B cell (primary cell): ENCODE measurements at regions not wholly inside any gene's neighbourhood (a gene's known extent, or its start where the extent isn't known, plus 50 kb on each side); places are given as distances from the start of the nearest gene placed in this dataset.

Experiments
- ATAC-seq: fragments of 200-7000 bp; cut with Tn5 transposase; one replicate; pipeline ENCODE4 v1.10.0; 2021; ENCODE audit warnings: low read depth, mild to moderate bottlenecking, moderate number of reproducible peaks, moderate library complexity
- CTCF ChIA-PET: fragments of 350-600 bp; sonication (Branson Sonifier 250); formaldehyde crosslinking; loops from one replicate; lab custom pipeline; 2021; ENCODE audit warnings: antibody characterized with exemption, inconsistent platforms; lab: Charles Lee
- POLR2A ChIA-PET: fragments of 350-600 bp; sonication (Branson Sonifier 250); formaldehyde crosslinking; loops from one replicate; lab custom pipeline; 2021; ENCODE audit warnings: antibody characterized with exemption; lab: Charles Lee
- DNase-seq: peaks from one replicate; pipeline ENCODE4 v3.0.0; 2013
- H2AFZ ChIP-seq: 2 replicates; pipeline ENCODE4 v1.6.1; 2012; ENCODE audit warnings: mild to moderate bottlenecking, low read depth, low read length; ENCODE audit not compliant: insufficient read depth, poor library complexity, severe bottlenecking
- H3K27ac ChIP-seq, 2 donors: 1 replicate in 1 of 2; 2 replicates in 1 of 2; pipeline ENCODE4 v1.5.1; 2012 to 2013; ENCODE audit warnings: low read length in 2 of 2, mild to moderate bottlenecking in 2 of 2, moderate library complexity in 1 of 2
- H3K27me3 ChIP-seq, 4 experiments: fragments of 200-600 bp in 1 of 4; sonication (generic) in 1 of 4; replicated peaks in 1 of 4; 1 replicate in 2 of 4; 2 replicates in 2 of 4; pipeline versions ENCODE4 v1.6.1 to v1.7.0; 2013 to 2016; ENCODE audit warnings: low read length in 3 of 4, mild to moderate bottlenecking in 2 of 4, mixed read lengths in 1 of 4, moderate library complexity in 1 of 4; ENCODE audit not compliant: insufficient read depth in 4 of 4, control insufficient read depth in 3 of 4; ENCODE audit errors: control extremely low read depth in 1 of 4
- H3K36me3 ChIP-seq, 2 experiments: replicated peaks in 1 of 2; 1 replicate in 1 of 2; 2 replicates in 1 of 2; pipeline versions ENCODE4 v1.6.1 to v1.7.1; 2013; ENCODE audit warnings: low read length in 1 of 2; ENCODE audit not compliant: insufficient read depth in 2 of 2, control insufficient read depth in 1 of 2; ENCODE audit errors: control extremely low read depth in 1 of 2, extremely low read depth in 1 of 2
- H3K4me1 ChIP-seq, 2 donors: fragments of 200-600 bp in 1 of 2; sonication (generic) in 1 of 2; 1 replicate in 1 of 2; 2 replicates in 1 of 2; pipeline versions ENCODE4 v1.5.1 to v1.6.1; 2013 to 2017; ENCODE audit warnings: low read length in 2 of 2; ENCODE audit not compliant: control insufficient read depth in 2 of 2, insufficient read depth in 2 of 2
- H3K4me2 ChIP-seq: replicated peaks from 2 replicates; pipeline ENCODE3; 2012; ENCODE audit warnings: mild to moderate bottlenecking, low read depth, low read length; ENCODE audit not compliant: poor library complexity, severe bottlenecking
- H3K4me3 ChIP-seq, 5 experiments: fragments of 200-600 bp in 1 of 5; sonication (generic) in 1 of 5; 1 replicate in 3 of 5; 2 replicates in 2 of 5; pipeline versions ENCODE4 v1.5.1 to v1.7.0; 2011 to 2016; ENCODE audit warnings: low read length in 4 of 5, mild to moderate bottlenecking in 4 of 5, low read depth in 2 of 5, control low read depth in 1 of 5, moderate library complexity in 1 of 5; ENCODE audit not compliant: insufficient read depth in 1 of 5; ENCODE audit errors: control extremely low read depth in 1 of 5, extremely low read depth in 1 of 5
- H3K79me2 ChIP-seq: fragments of 200-600 bp; sonication (generic); one replicate; pipeline ENCODE4 v1.6.0; 2016; ENCODE audit warnings: low read length; ENCODE audit not compliant: control insufficient read depth, insufficient read depth
- H3K9ac ChIP-seq: fragments of 200-600 bp; sonication (generic); 2 replicates; pipeline ENCODE4 v1.6.1; 2017; ENCODE audit warnings: mild to moderate bottlenecking, low read length, moderate library complexity
- H3K9me3 ChIP-seq, 3 donors: one replicate each; pipeline versions ENCODE4 v1.6.1 to v1.7.1; 2013; ENCODE audit warnings: low read length in 2 of 3; ENCODE audit not compliant: control insufficient read depth in 2 of 3, insufficient read depth in 1 of 3; ENCODE audit errors: control extremely low read depth in 1 of 3
- H4K20me1 ChIP-seq: 2 replicates; pipeline ENCODE4 v1.6.0; 2012; ENCODE audit warnings: mild to moderate bottlenecking, low read length; ENCODE audit not compliant: insufficient read depth, control insufficient read depth, poor library complexity, severe bottlenecking
- H3K27ac Mint-ChIP-seq: one replicate; pipeline ENCODE4 v1.8.0; 2021; ENCODE audit warnings: mixed read lengths
- H3K27me3 Mint-ChIP-seq: one replicate; pipeline ENCODE4 v1.8.0; 2021; ENCODE audit warnings: mixed read lengths
- H3K4me1 Mint-ChIP-seq: one replicate; pipeline ENCODE4 v1.8.0; 2021; ENCODE audit warnings: mixed read lengths
- H3K4me3 Mint-ChIP-seq: one replicate; pipeline ENCODE4 v1.8.0; 2021; ENCODE audit warnings: mixed read lengths
- H3K9me3 Mint-ChIP-seq: one replicate; pipeline ENCODE4 v1.8.0; 2022; ENCODE audit warnings: mixed read lengths; ENCODE audit not compliant: insufficient read depth
- EZH2 ChIP-seq: IDR thresholded peaks from 2 replicates; pipeline ENCODE4 v1.6.1; 2012; ENCODE audit warnings: borderline replicate concordance, low read depth, mild to moderate bottlenecking, moderate library complexity, low read length; ENCODE audit not compliant: insufficient read depth, poor library complexity, severe bottlenecking
- WGBS: methylation state at CpG from one replicate; pipeline ENCODE4 v1.1.5; 2013; ENCODE audit warnings: missing lambda C conversion rate; ENCODE audit not compliant: insufficient coverage; 5-methylcytosine and 5-hydroxymethylcytosine counted together
- intact Hi-C: fragments of 100-400 bp; cut with micrococcal nuclease; formaldehyde crosslinking; loops from one replicate; pipeline ENCODE4 v1.10.0; 2022
- TF ChIP-seq, protein P1 (sequence below): fragments of 200-600 bp; IDR thresholded peaks from one replicate; pipeline ENCODE4 v1.8.0; 2022; ENCODE audit warnings: antibody characterized with exemption, mild to moderate bottlenecking

DNA sequence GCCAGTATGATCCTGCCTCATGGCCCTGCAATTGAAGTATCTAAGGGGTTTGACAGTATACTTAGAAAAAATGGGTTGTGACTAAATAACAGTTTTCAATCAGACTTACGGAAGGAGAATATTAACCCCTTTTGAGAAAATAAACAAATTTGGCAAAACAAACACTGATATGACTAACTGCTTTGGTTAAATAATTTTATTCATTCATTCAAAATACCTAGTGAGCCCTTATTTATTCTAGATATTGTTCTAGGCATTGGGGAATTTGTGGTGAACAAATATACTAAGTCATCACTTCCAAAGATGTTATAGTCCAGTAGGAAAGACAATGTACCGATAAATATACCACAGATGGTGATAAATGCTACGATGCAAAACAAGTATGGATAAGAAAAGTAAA, 358.7 kb downstream of the TGFB2 start:
- Histone ChIP-seq H3K27me3 (no peaks in the 10 kb centered on the region), H3K36me3 (no peaks in the 10 kb centered on the region), H2AFZ (no peak overlapping the region), H3K9me3 (no peaks in the 10 kb centered on the region), H3K79me2 (no peaks in the 10 kb centered on the region), H3K4me1 (no peaks in the 10 kb centered on the region), H4K20me1 (no peaks in the 10 kb centered on the region), H3K4me3 (no peak overlapping the region), H3K9ac (no peak overlapping the region), H3K27ac (no peak overlapping the region), H3K4me2 (no peak overlapping the region)
- Mint-ChIP-seq H3K27ac (no peak overlapping the region), H3K4me3 (no peak overlapping the region), H3K9me3 (no peaks in the 10 kb centered on the region), H3K27me3 (no peaks in the 10 kb centered on the region), H3K4me1 (no peaks in the 10 kb centered on the region)
- intact Hi-C loops: no loop called here
- ChIA-PET POLR2A (no interaction called here), CTCF (no interaction called here)
- no peak for ATAC-seq
- DNase-seq: no peak
- no CpG with 5 or more reads among the region's 3 CpGs for WGBS
- TF ChIP-seq EZH2: no peak
- TF ChIP-seq, protein P1, sequence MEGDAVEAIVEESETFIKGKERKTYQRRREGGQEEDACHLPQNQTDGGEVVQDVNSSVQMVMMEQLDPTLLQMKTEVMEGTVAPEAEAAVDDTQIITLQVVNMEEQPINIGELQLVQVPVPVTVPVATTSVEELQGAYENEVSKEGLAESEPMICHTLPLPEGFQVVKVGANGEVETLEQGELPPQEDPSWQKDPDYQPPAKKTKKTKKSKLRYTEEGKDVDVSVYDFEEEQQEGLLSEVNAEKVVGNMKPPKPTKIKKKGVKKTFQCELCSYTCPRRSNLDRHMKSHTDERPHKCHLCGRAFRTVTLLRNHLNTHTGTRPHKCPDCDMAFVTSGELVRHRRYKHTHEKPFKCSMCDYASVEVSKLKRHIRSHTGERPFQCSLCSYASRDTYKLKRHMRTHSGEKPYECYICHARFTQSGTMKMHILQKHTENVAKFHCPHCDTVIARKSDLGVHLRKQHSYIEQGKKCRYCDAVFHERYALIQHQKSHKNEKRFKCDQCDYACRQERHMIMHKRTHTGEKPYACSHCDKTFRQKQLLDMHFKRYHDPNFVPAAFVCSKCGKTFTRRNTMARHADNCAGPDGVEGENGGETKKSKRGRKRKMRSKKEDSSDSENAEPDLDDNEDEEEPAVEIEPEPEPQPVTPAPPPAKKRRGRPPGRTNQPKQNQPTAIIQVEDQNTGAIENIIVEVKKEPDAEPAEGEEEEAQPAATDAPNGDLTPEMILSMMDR: no peak

DNA sequence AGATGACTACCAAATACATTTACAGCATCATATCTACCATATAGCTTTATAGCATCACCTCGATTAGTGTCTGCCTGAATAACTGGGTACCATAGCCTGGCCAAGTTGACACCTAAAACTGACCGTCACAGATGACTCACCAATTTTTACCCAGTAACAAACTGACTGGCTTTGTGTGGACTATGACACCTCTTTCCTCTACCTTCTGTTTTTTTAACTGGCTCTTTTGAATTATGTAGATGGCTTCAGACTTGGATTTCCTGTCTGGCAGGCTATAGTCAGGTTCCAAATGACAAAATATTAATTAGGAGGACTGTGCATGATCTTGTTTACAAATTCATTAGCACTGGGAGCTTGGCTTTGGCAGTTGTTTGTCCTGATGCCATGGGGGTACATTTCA, 360.3 kb downstream of the TGFB2 start:
- no peak overlapping the region for H2AFZ ChIP-seq
- no peaks in the 10 kb centered on the region for H3K27me3 ChIP-seq
- H3K4me1 Mint-ChIP-seq: no peaks in the 10 kb centered on the region
- H3K79me2 ChIP-seq: no peaks in the 10 kb centered on the region
- H3K4me3 ChIP-seq: no peak overlapping the region
- POLR2A ChIA-PET: no interaction called here
- CTCF ChIA-PET: interaction anchor here (0.6 kb wide), 1 partner anchor 200 kb away, joined by 3 read pairs; no protein-coding TSS in a partner anchor
- no peaks in the 10 kb centered on the region for H3K9me3 ChIP-seq
- WGBS: 95% methylated on average over 2 of the region's 2 CpGs
- no peak overlapping the region for H3K27ac ChIP-seq
- no peak overlapping the region for H3K4me2 ChIP-seq
- H3K9ac ChIP-seq: no peak overlapping the region
- no peaks in the 10 kb centered on the region for H3K36me3 ChIP-seq
- DNase-seq (no peak), ATAC-seq (no peak)
- no peaks in the 10 kb centered on the region for H3K27me3 Mint-ChIP-seq
- no peak overlapping the region for H3K27ac Mint-ChIP-seq
- H3K4me3 Mint-ChIP-seq: no peak overlapping the region
- TF ChIP-seq EZH2: no peak
- TF ChIP-seq, protein P1: no peak
- H4K20me1 ChIP-seq: no peaks in the 10 kb centered on the region
- H3K9me3 Mint-ChIP-seq: no peaks in the 10 kb centered on the region
- intact Hi-C loops: no loop called here
- no peaks in the 10 kb centered on the region for H3K4me1 ChIP-seq
